Lung microvascular endothelial cell (primary cell): ENCODE measurements at regions not wholly inside any gene's neighbourhood (a gene's known extent, or its start where the extent isn't known, plus 50 kb on each side); places are given as distances from the start of the nearest gene placed in this dataset.
"Not testable (repeated sequence)": the region's sequence is repeated elsewhere in the genome, so short reads cannot be mapped to it uniquely, and the experiment has no call there.

Experiments
- DNase-seq, 2 donors: peaks; one replicate each; pipeline versions ENCODE4 v3.0.0 to v3.0.0-alpha.2; 2010; ENCODE audit warnings: low read depth in 2 of 2

GRCh38 chr10:52479567-52479966, 165.5 kb downstream of the DKK1 start:
- DNase-seq = peak; percentile 64 to 90

GRCh38 chr10:52481986-52482555, 168.0 kb downstream of the DKK1 start:
- no peak for DNase-seq

- no peak for DNase-seq
These were observed 169.5 kb downstream of the DKK1 start for GRCh38 chr10:52483587-52483986.

- DNase-seq = no peak
These were observed 170.4 kb downstream of the DKK1 start for GRCh38 chr10:52484206-52485065.

GRCh38 chr10:52485462-52485861, 171.4 kb downstream of the DKK1 start:
- DNase-seq = no peak

- DNase-seq = peak; percentile 23 to 81
These were observed 172.9 kb downstream of the DKK1 start for GRCh38 chr10:52486840-52487611.

GRCh38 chr10:52488606-52489485, 174.8 kb downstream of the DKK1 start:
- peak; percentile 53 to 70 for DNase-seq

- DNase-seq = peak in 1 of 2 donors; percentile 20
These were observed 177.3 kb downstream of the DKK1 start for GRCh38 chr10:52491246-52491995.

- DNase-seq = no peak
These were observed 185.2 kb downstream of the DKK1 start for GRCh38 chr10:52499281-52499680.

GRCh38 chr10:52500476-52500875, 186.4 kb downstream of the DKK1 start:
- DNase-seq = no peak

- DNase-seq = no peak
These were observed 188.2 kb downstream of the DKK1 start for GRCh38 chr10:52502237-52502636.

- not testable (repeated sequence) for DNase-seq
These were observed 191.3 kb downstream of the DKK1 start for GRCh38 chr10:52505341-52505740.

- DNase-seq = no peak
These were observed 200.4 kb downstream of the DKK1 start for GRCh38 chr10:52514481-52514880.

GRCh38 chr10:52517012-52517411, 202.9 kb downstream of the DKK1 start:
- no peak for DNase-seq

- DNase-seq = no peak
These were observed 209.6 kb downstream of the DKK1 start for GRCh38 chr10:52523696-52524095.

- DNase-seq = peak in 1 of 2 donors; percentile 2
These were observed 211.7 kb downstream of the DKK1 start for GRCh38 chr10:52525761-52526160.

- DNase-seq = no peak
These were observed 212.3 kb downstream of the DKK1 start for GRCh38 chr10:52526251-52526823.

- DNase-seq = no peak
These were observed 218.7 kb downstream of the DKK1 start for GRCh38 chr10:52532650-52533290.

GRCh38 chr10:52533986-52534385, 219.9 kb downstream of the DKK1 start:
- DNase-seq = no peak

GRCh38 chr10:52539463-52539862, 225.4 kb downstream of the DKK1 start:
- DNase-seq = peak in 1 of 2 donors; percentile 10
